Endothelial cell of umbilical vein (primary cell): ENCODE measurements at regions not wholly inside any gene's neighbourhood (a gene's known extent, or its start where the extent isn't known, plus 50 kb on each side); places are given as distances from the start of the nearest gene placed in this dataset.

Source experiments
- BruUV-seq: library from RNA; stranded (reverse); fragments of 400-500 nt; replicated peaks from 2 replicates; lab custom pipeline; 2021; lab: Mats Ljungman, UMichigan
- CTCF ChIA-PET: fragments of 300-600, 350-600 bp; sonication (Branson Sonifier 250); formaldehyde crosslinking; loops from one replicate; lab custom pipeline; 2021; ENCODE audit warnings: antibody characterized with exemption, inconsistent platforms; lab: Charles Lee
- POLR2A ChIA-PET: fragments of 300-600, 350-600 bp; sonication (Branson Sonifier 250); formaldehyde crosslinking; loops from one replicate; lab custom pipeline; 2021; ENCODE audit warnings: antibody characterized with exemption, inconsistent platforms; lab: Charles Lee
- DNase-seq: peaks from one replicate; pipeline ENCODE4 v3.0.0-alpha.2; 2011; ENCODE audit warnings: low read depth, low spot score
- FAIRE-seq: peaks from 2 replicates; lab custom pipeline; 2011; peaks lifted over from hg19 to GRCh38; lab: Jason Lieb, UNC
- H2AFZ ChIP-seq: 2 replicates; pipeline ENCODE4 v1.6.0; 2012; ENCODE audit warnings: low read depth, low read length, control low read depth, inconsistent platforms
- H3K27ac ChIP-seq: 2 replicates; pipeline ENCODE4 v1.5.1; 2011; ENCODE audit warnings: low read depth, mild to moderate bottlenecking, control low read depth, low read length, moderate library complexity; ENCODE audit not compliant: insufficient read depth
- H3K27me3 ChIP-seq, 2 experiments: 2 replicates each; pipeline versions ENCODE4 v1.6.0 to v1.6.1; 2011; ENCODE audit warnings: low read length in 2 of 2, mixed read lengths in 1 of 2; ENCODE audit not compliant: control insufficient read depth in 2 of 2, insufficient read depth in 2 of 2
- H3K36me3 ChIP-seq, 2 experiments: 2 replicates in 1 of 2; 3 replicates in 1 of 2; pipeline ENCODE4 v1.5.1; 2011; ENCODE audit warnings: low read length in 2 of 2, mild to moderate bottlenecking in 1 of 2, moderate library complexity in 1 of 2; ENCODE audit not compliant: control insufficient read depth in 2 of 2, insufficient read depth in 2 of 2; ENCODE audit errors: extremely low read depth in 1 of 2
- H3K4me1 ChIP-seq: 3 replicates; pipeline ENCODE4 v1.5.1; 2011; ENCODE audit warnings: mild to moderate bottlenecking, low read length; ENCODE audit not compliant: control insufficient read depth, insufficient read depth; ENCODE audit errors: extremely low read depth
- H3K4me2 ChIP-seq: 2 replicates; pipeline ENCODE4 v1.6.1; 2011; ENCODE audit warnings: low read length, control low read depth, mixed read lengths; ENCODE audit not compliant: insufficient read depth
- H3K4me3 ChIP-seq, 3 experiments: fragments of 200-600 bp in 1 of 3; sonication (generic), shearing (Covaris generic) in 1 of 3; replicated peaks in 1 of 3; 2 replicates each; pipeline ENCODE4 v1.5.1; 2011 to 2016; ENCODE audit warnings: control low read depth in 3 of 3, low read length in 3 of 3, mild to moderate bottlenecking in 2 of 3, inconsistent platforms in 1 of 3, low read depth in 1 of 3, moderate library complexity in 1 of 3; ENCODE audit not compliant: insufficient read depth in 1 of 3
- H3K79me2 ChIP-seq: 2 replicates; pipeline ENCODE4 v1.6.0; 2012; ENCODE audit warnings: low read length, inconsistent platforms; ENCODE audit not compliant: control insufficient read depth, insufficient read depth
- H3K9ac ChIP-seq: replicated peaks from 2 replicates; pipeline ENCODE3; 2011; ENCODE audit warnings: low read length, control low read depth; ENCODE audit not compliant: insufficient read depth; ENCODE audit errors: extremely low read depth
- H3K9me1 ChIP-seq: replicated peaks from 3 replicates; pipeline ENCODE4 v1.6.0; 2011; ENCODE audit warnings: mild to moderate bottlenecking, low read length; ENCODE audit not compliant: control insufficient read depth, insufficient read depth; ENCODE audit errors: extremely low read depth
- H3K9me3 ChIP-seq: replicated peaks from 2 replicates; pipeline ENCODE4 v1.5.1; 2012; ENCODE audit warnings: low read length, inconsistent platforms; ENCODE audit not compliant: control insufficient read depth, insufficient read depth
- H4K20me1 ChIP-seq: replicated peaks from 2 replicates; pipeline ENCODE3; 2011; ENCODE audit warnings: mild to moderate bottlenecking, low read length; ENCODE audit not compliant: control insufficient read depth, insufficient read depth; ENCODE audit errors: extremely low read depth
- EZH2 ChIP-seq: IDR thresholded peaks from 2 replicates; pipeline ENCODE4 v1.6.1; 2012; ENCODE audit warnings: borderline replicate concordance, low read depth, mild to moderate bottlenecking, moderate library complexity, low read length, inconsistent platforms; ENCODE audit not compliant: severe bottlenecking
- FOS ChIP-seq: IDR thresholded peaks from 2 replicates; pipeline ENCODE4 v1.6.1; 2011; ENCODE audit warnings: mild to moderate bottlenecking, low read length, moderate library complexity, borderline replicate concordance; ENCODE audit not compliant: insufficient read depth
- GATA2 ChIP-seq: IDR thresholded peaks from 2 replicates; pipeline ENCODE4 v1.7.0; 2011; ENCODE audit warnings: low read depth, mild to moderate bottlenecking, moderate library complexity, mixed read lengths, low read length; ENCODE audit not compliant: insufficient read length, insufficient read depth
- POLR2A ChIP-seq: IDR thresholded peaks from 2 replicates; pipeline ENCODE4 v1.6.1; 2012; ENCODE audit warnings: low read depth, mild to moderate bottlenecking, control low read depth, low read length
- POLR2AphosphoS5 ChIP-seq: IDR thresholded peaks from 2 replicates; pipeline ENCODE4 v1.6.1; 2012; ENCODE audit warnings: low read depth, mild to moderate bottlenecking, control low read depth, low read length, moderate library complexity; ENCODE audit not compliant: insufficient read depth
- dilution Hi-C: fragments of 300-500 bp; cut with MboI; formaldehyde crosslinking; loops from one replicate; pipeline ENCODE4 v1.15.0; 2019; ENCODE audit warnings: low sequenced_read_pairs; ENCODE audit not compliant: extremely low pct_ligation_motif_present
- intact Hi-C: fragments of 100-400 bp; cut with micrococcal nuclease; formaldehyde crosslinking; loops from one replicate; pipeline ENCODE4 v1.10.0; 2022

DNA sequence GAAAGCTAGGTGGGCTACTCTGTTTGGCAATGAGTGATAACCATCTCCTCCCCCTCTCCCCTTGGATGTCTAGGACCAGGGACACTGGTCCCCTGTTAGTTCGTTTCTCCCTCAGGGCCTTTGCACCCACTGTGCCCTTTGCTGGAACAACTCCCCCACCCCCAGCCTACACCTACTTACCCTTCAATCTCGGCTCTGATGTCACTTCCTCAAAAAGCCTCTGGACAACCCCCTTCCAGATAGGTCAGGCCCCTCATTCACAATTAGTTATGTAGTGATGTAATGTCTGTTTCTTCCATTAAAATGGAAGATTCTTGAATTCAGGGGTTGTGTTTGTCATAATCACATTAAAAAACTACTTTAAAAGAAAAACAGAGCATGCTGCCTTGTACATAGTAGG, 152.9 kb downstream of the SNX10 start:
- POLR2A ChIA-PET = no interaction called here
- H2AFZ ChIP-seq = no peak overlapping the region
- intact Hi-C loops (no loop called here), dilution Hi-C loops (no loop called here)
- H4K20me1 ChIP-seq = no peaks in the 10 kb centered on the region
- BruUV-seq = no TSS peak
- TF ChIP-seq POLR2AphosphoS5 (no peak), FOS (no peak), EZH2 (no peak), GATA2 (no peak), POLR2A (no peak)
- H3K79me2 ChIP-seq = no peaks in the 10 kb centered on the region
- no peak overlapping the region for H3K9ac ChIP-seq
- no peaks in the 10 kb centered on the region for H3K9me3 ChIP-seq
- no peaks in the 10 kb centered on the region for H3K27me3 ChIP-seq
- no peaks in the 10 kb centered on the region for H3K9me1 ChIP-seq
- H3K36me3 ChIP-seq = no peaks in the 10 kb centered on the region
- H3K27ac ChIP-seq = no peak overlapping the region
- CTCF ChIA-PET = interaction anchor here (1.0 to 1.7 kb wide), 3 partner anchors 9 to 223 kb away, joined by 3 read pairs; no protein-coding TSS in a partner anchor
- no peak for DNase-seq
- FAIRE-seq = no peak
- no peak overlapping the region for H3K4me2 ChIP-seq
- H3K4me1 ChIP-seq = peaks cover 12% of the 10 kb centered on the region
- no peak overlapping the region for H3K4me3 ChIP-seq

DNA sequence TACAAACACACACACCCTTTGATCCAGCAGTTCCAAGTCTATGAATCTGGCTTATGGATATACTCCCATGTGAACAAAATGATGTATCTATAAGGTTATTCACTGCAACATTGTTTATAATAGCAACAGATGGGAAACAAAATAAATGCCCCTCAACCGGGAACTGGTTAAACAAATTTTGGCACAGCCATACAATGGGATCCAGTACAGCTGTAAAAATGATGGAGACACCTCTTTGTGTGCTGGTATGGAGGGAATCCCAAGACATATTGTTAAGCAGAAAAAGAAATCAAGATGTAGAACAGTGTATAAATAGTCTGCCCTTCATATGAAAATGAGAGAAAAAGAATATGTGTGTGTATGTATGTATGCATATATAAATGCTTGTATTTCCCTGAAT, 155.5 kb downstream of the SNX10 start:
- no peak overlapping the region for H3K27ac ChIP-seq
- no peak overlapping the region for H3K9ac ChIP-seq
- H3K9me1 ChIP-seq = no peaks in the 10 kb centered on the region

More for the DNA sequence above, 155.5 kb downstream of the SNX10 start:
- Histone ChIP-seq H3K36me3 (no peaks in the 10 kb centered on the region), H3K9me3 (no peaks in the 10 kb centered on the region), H2AFZ (no peak overlapping the region), H3K27me3 (no peaks in the 10 kb centered on the region), H3K4me3 (no peak overlapping the region), H4K20me1 (no peaks in the 10 kb centered on the region), H3K4me2 (no peak overlapping the region), H3K79me2 (no peaks in the 10 kb centered on the region), H3K4me1 (peaks cover 22% of the 10 kb centered on the region)
- TF ChIP-seq POLR2A = no peak
- no peak for TF ChIP-seq FOS
- TF ChIP-seq EZH2 = no peak
- no peak for FAIRE-seq
- intact Hi-C loops (loop anchor here (5.0 kb wide), 2 partner anchors 220 to 415 kb away; partner anchors contain the start of gene SKAP2), dilution Hi-C loops (no loop called here)
- POLR2A ChIA-PET = no interaction called here
- BruUV-seq = no TSS peak
- CTCF ChIA-PET = interaction anchor here (1.3 kb wide), 1 partner anchor 12 kb away, joined by 4 read pairs; no protein-coding TSS in a partner anchor
- no peak for DNase-seq
